ENCODE measurements at regions not wholly inside any gene's neighbourhood (a gene's known extent, or its start where the extent isn't known, plus 50 kb on each side); places are given as distances from the start of the nearest gene placed in this dataset.

DNA sequence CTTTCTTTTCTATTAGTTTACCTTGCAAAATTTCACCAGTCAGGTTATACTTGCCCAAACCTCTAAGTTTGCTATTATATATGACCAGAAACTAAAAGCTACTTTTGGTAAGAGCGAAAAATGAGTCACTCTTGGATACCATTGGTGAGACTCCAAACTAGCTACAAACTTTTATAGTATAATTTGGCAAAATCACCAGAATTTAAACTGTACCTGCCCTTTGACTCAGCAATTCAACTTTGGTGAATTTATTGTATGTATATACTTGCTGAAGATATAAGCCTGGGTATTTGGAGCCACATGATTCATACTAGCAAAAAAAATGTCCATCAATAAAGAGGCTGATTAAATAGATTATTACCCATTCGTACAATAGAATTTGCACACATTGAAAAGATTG lies 178.7 kb upstream of the STEAP1 start:
- TF ChIP-seq CTCF (IDR thresholded peaks at IDR 0.05) (no peak), POLR2A (IDR thresholded peaks at IDR 0.05) (no peak)

All from right lobe of liver (tissue), 4 donors.